Natural killer cell (primary cell): ENCODE measurements at regions not wholly inside any gene's neighbourhood (a gene's known extent, or its start where the extent isn't known, plus 50 kb on each side); places are given as distances from the start of the nearest gene placed in this dataset.

ENCODE experiments used
- ATAC-seq, 3 donors: fragments of 150-1000 bp in 2 of 3; fragments of 200-7000 bp in 1 of 3; cut with Tn5 transposase; 1 replicate in 1 of 3; 2 replicates in 2 of 3; pipeline ENCODE4 v1.10.0; 2021; ENCODE audit warnings: mild to moderate bottlenecking in 2 of 3, moderate library complexity in 2 of 3
- DNase-seq, 2 donors: peaks; one replicate each; pipeline versions ENCODE4 v3.0.0 to v3.0.0-alpha.2; 2013 to 2021; ENCODE audit warnings: mixed read lengths in 1 of 2
- H3K27ac ChIP-seq: one replicate; pipeline ENCODE4 v1.5.1; 2013; ENCODE audit warnings: mild to moderate bottlenecking, low read length
- H3K27me3 ChIP-seq: one replicate; pipeline ENCODE4 v1.6.1; 2013; ENCODE audit warnings: low read length; ENCODE audit not compliant: control insufficient read depth, insufficient read depth
- H3K36me3 ChIP-seq: one replicate; pipeline ENCODE4 v1.6.1; 2013; ENCODE audit warnings: low read length; ENCODE audit not compliant: control insufficient read depth, insufficient read depth
- H3K4me1 ChIP-seq: one replicate; pipeline ENCODE4 v1.6.1; 2013; ENCODE audit warnings: low read length; ENCODE audit not compliant: control insufficient read depth, insufficient read depth
- H3K4me3 ChIP-seq: one replicate; pipeline ENCODE4 v1.5.1; 2013; ENCODE audit warnings: low read length
- H3K9me3 ChIP-seq: one replicate; pipeline ENCODE4 v1.6.1; 2013; ENCODE audit warnings: low read length; ENCODE audit not compliant: control insufficient read depth, insufficient read depth
- H3K27ac Mint-ChIP-seq, 2 donors: one replicate each; pipeline ENCODE4 v1.8.0; 2022; ENCODE audit warnings: mild to moderate bottlenecking in 2 of 2, mixed read lengths in 2 of 2, moderate library complexity in 1 of 2
- H3K27me3 Mint-ChIP-seq, 2 donors: one replicate each; pipeline ENCODE4 v1.8.0; 2022; ENCODE audit warnings: low read depth in 2 of 2, mixed read lengths in 2 of 2
- H3K36me3 Mint-ChIP-seq: one replicate; pipeline ENCODE4 v1.8.0; 2022; ENCODE audit warnings: mixed read lengths
- H3K4me1 Mint-ChIP-seq, 2 donors: one replicate each; pipeline ENCODE4 v1.8.0; 2022; ENCODE audit warnings: mixed read lengths in 2 of 2
- H3K4me3 Mint-ChIP-seq: one replicate; pipeline ENCODE4 v1.8.0; 2022; ENCODE audit warnings: mild to moderate bottlenecking, moderate library complexity, mixed read lengths
- H3K9me3 Mint-ChIP-seq, 2 donors: one replicate each; pipeline ENCODE4 v1.8.0; 2022; ENCODE audit warnings: mixed read lengths in 2 of 2
- CTCF ChIP-seq: fragments of 200-600 bp; IDR thresholded peaks from one replicate; pipeline ENCODE4 v1.8.0; 2022; ENCODE audit warnings: antibody characterized with exemption
- WGBS: methylation state at CpG from one replicate; pipeline ENCODE4 v1.1.7; 2013; ENCODE audit warnings: missing lambda C conversion rate; ENCODE audit not compliant: insufficient coverage; 5-methylcytosine and 5-hydroxymethylcytosine counted together
- intact Hi-C: fragments of 100-400 bp; cut with micrococcal nuclease; formaldehyde crosslinking; loops from one replicate; pipeline ENCODE4 v1.14.2; 2022

GRCh38 chr18:60199505-60199904 lies 173.1 kb downstream of the MC4R start:
- TF ChIP-seq CTCF: no peak
- Histone ChIP-seq H3K4me1 (no peaks in the 10 kb centered on the region), H3K9me3 (no peaks in the 10 kb centered on the region), H3K27ac (no peak overlapping the region), H3K4me3 (no peak overlapping the region), H3K36me3 (no peaks in the 10 kb centered on the region), H3K27me3 (no peaks in the 10 kb centered on the region)
- H3K36me3 Mint-ChIP-seq: no peaks in the 10 kb centered on the region
- no peak overlapping the region for H3K4me3 Mint-ChIP-seq
- ATAC-seq: no peak
- H3K27ac Mint-ChIP-seq: no peak overlapping the region
- H3K4me1 Mint-ChIP-seq: no peaks in the 10 kb centered on the region
- no CpG with 5 or more reads among the region's 1 CpG for WGBS
- H3K9me3 Mint-ChIP-seq: peaks cover 6 to 7% of the 10 kb centered on the region in 2 donors
- no peaks in the 10 kb centered on the region for H3K27me3 Mint-ChIP-seq
- no peak for DNase-seq
- intact Hi-C loops: no loop called here

- Mint-ChIP-seq H3K27me3 (no peaks in the 10 kb centered on the region), H3K9me3 (peaks cover 5 to 8% of the 10 kb centered on the region in 2 donors), H3K4me1 (no peaks in the 10 kb centered on the region), H3K27ac (no peak overlapping the region), H3K4me3 (no peak overlapping the region), H3K36me3 (no peaks in the 10 kb centered on the region)
- intact Hi-C loops: no loop called here
- H3K9me3 ChIP-seq: no peaks in the 10 kb centered on the region
- no peaks in the 10 kb centered on the region for H3K27me3 ChIP-seq
- no peaks in the 10 kb centered on the region for H3K36me3 ChIP-seq
- H3K4me3 ChIP-seq: no peak overlapping the region
- 80% methylated on average over 1 of the region's 3 CpGs for WGBS
- TF ChIP-seq CTCF: no peak
- no peaks in the 10 kb centered on the region for H3K4me1 ChIP-seq
- ATAC-seq (no peak), DNase-seq (no peak)
- H3K27ac ChIP-seq: no peak overlapping the region
Observed at GRCh38 chr18:60197671-60198462, 174.7 kb downstream of the MC4R start.

- H3K27me3 Mint-ChIP-seq: no peaks in the 10 kb centered on the region
- no peak overlapping the region for H3K27ac Mint-ChIP-seq
- Histone ChIP-seq H3K4me3 (no peak overlapping the region), H3K9me3 (no peaks in the 10 kb centered on the region), H3K27me3 (no peaks in the 10 kb centered on the region), H3K27ac (no peak overlapping the region), H3K36me3 (no peaks in the 10 kb centered on the region), H3K4me1 (no peaks in the 10 kb centered on the region)
- intact Hi-C loops: no loop called here
- no peak for DNase-seq
- no peaks in the 10 kb centered on the region for H3K36me3 Mint-ChIP-seq
- TF ChIP-seq CTCF: no peak
- 84% methylated on average over 6 of the region's 6 CpGs for WGBS
- H3K9me3 Mint-ChIP-seq: peaks cover 0 to 4% of the 10 kb centered on the region in 2 donors
- no peaks in the 10 kb centered on the region for H3K4me1 Mint-ChIP-seq
- no peak for ATAC-seq
- H3K4me3 Mint-ChIP-seq: no peak overlapping the region
Observed at GRCh38 chr18:60196836-60197606, 175.6 kb downstream of the MC4R start.
